HEK293 (cell line): ENCODE measurements at regions not wholly inside any gene's neighbourhood (a gene's known extent, or its start where the extent isn't known, plus 50 kb on each side); places are given as distances from the start of the nearest gene placed in this dataset.

Experiments
- CTCF ChIP-seq: fragments of 450-650 bp; formaldehyde crosslinking; IDR thresholded peaks from 2 replicates; pipeline ENCODE4 v1.5.1; 2016; ENCODE audit warnings: missing biosample characterization, missing genetic modification characterization
- TRIM28 ChIP-seq: IDR thresholded peaks from 2 replicates; pipeline ENCODE4 v1.6.1; 2011; ENCODE audit warnings: low read length, control low read depth, borderline replicate concordance
- TSHZ1 ChIP-seq: fragments of 450-650 bp; formaldehyde crosslinking; IDR thresholded peaks from 2 replicates; pipeline ENCODE4 v1.5.1; 2016; ENCODE audit warnings: missing biosample characterization, missing genetic modification characterization, borderline replicate concordance
- ZNF529 ChIP-seq: fragments of 450-650 bp; formaldehyde crosslinking; IDR thresholded peaks from 2 replicates; pipeline ENCODE4 v1.5.1; 2017; ENCODE audit warnings: missing genetic modification characterization, missing biosample characterization; ENCODE audit not compliant: insufficient replicate concordance
- ZNF596 ChIP-seq: fragments of 450-650 bp; IDR thresholded peaks from 2 replicates; pipeline ENCODE4 v1.5.0; 2018; ENCODE audit warnings: missing biosample characterization, mild to moderate bottlenecking, missing genetic modification characterization, moderate library complexity
- ZNF639 ChIP-seq: fragments of 450-650 bp; formaldehyde crosslinking; IDR thresholded peaks from 2 replicates; pipeline ENCODE4 v1.5.1; 2016; ENCODE audit warnings: missing biosample characterization, missing genetic modification characterization
- ZNF792 ChIP-seq: fragments of 450-650 bp; formaldehyde crosslinking; IDR thresholded peaks from 2 replicates; pipeline ENCODE4 v1.5.1; 2016; ENCODE audit warnings: missing biosample characterization, missing genetic modification characterization

GRCh38 chr10:128796396-128796912 is 670.2 kb upstream of the MKI67 start:
- TF ChIP-seq ZNF529: no peak
- no peak for TF ChIP-seq ZNF639
- TF ChIP-seq TSHZ1: no peak
- no peak for TF ChIP-seq CTCF (tag by site-specific recombination)
- no peak for TF ChIP-seq TRIM28
- TF ChIP-seq ZNF792: no peak
- no peak for TF ChIP-seq ZNF596 (tag by site-specific recombination)
